DMS 273 (cell line): ENCODE measurements at regions not wholly inside any gene's neighbourhood (a gene's known extent, or its start where the extent isn't known, plus 50 kb on each side); places are given as distances from the start of the nearest gene placed in this dataset.

Source experiments
- DNase-seq: peaks from one replicate; lab custom pipeline; 2025; ENCODE audit not compliant: unreplicated experiment; lab: John Stamatoyannopoulos, UW

- no peak for DNase-seq
Observed at GRCh38 chr2:181114021-181114420, 133.6 kb downstream of the UBE2E3 start.

GRCh38 chr2:181116261-181116660 lies 135.9 kb downstream of the UBE2E3 start:
- DNase-seq = no peak

GRCh38 chr2:181117206-181117925 lies 137.0 kb downstream of the UBE2E3 start:
- peak; percentile 69 for DNase-seq

GRCh38 chr2:181120625-181121024 lies 140.2 kb downstream of the UBE2E3 start:
- no peak for DNase-seq

GRCh38 chr2:181121996-181122395 lies 141.6 kb downstream of the UBE2E3 start:
- DNase-seq = no peak

GRCh38 chr2:181122601-181123000 lies 142.2 kb downstream of the UBE2E3 start:
- no peak for DNase-seq

DNA sequence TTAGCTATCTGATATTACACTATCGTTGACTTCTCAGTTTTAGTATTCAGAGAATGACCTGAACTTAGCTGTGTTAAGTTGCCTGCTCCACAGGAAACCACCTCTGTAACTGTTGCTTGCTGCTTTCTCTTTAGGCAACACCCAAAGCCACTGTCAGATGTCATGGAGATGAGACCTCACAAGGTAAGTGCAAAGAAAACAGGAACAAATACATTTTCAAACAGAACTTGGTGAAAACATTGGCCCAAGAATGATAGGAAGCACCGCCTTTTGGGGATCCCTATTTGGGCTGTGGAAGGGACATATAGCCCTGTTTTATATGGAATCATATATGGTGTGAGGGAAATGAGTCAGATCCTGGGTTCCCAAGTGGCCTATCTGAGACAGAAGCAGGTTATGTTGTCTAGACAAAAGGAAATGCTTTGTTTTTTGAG lies 143.4 kb downstream of the UBE2E3 start:
- no peak for DNase-seq

DNA sequence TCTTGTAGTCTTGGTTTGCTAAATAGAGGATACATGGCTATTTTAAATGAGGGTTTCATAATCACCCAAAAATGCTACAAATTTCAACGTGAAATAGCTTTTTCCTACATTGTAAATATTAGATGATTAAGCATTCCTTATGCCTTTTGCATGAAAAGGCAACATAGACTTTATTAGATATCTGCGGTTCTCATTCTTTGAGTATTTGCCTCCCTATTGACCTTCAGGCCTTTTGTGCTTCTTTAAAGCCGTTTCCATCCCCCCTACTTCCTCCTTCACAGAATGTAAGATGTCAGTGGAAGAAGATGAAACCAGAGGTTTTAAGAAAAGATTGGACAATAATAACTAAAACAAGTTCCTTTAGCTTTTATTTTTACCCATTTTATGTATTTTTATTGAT lies 144.1 kb downstream of the UBE2E3 start:
- no peak for DNase-seq

DNA sequence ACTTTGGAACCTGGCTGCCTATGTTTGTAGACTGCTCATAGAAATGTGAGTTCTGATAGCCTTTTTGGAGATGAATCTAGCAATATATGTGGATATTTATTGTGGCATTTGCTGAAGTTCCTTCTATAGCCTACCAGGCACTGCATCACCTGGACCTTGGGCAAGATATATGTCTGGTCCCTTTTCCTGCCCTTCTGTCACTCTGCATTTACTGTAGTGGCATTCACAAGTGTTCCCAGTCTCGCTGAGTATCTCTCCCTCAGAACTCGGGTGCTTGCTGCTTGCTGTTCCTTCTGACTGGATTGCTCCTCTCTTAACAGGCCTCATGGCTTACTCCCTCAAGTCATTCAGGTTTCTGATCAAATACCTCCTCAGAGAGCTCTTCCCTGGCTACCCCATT lies 145.0 kb downstream of the UBE2E3 start:
- no peak for DNase-seq

GRCh38 chr2:181126311-181126868 lies 146.0 kb downstream of the UBE2E3 start:
- DNase-seq = no peak

DNA sequence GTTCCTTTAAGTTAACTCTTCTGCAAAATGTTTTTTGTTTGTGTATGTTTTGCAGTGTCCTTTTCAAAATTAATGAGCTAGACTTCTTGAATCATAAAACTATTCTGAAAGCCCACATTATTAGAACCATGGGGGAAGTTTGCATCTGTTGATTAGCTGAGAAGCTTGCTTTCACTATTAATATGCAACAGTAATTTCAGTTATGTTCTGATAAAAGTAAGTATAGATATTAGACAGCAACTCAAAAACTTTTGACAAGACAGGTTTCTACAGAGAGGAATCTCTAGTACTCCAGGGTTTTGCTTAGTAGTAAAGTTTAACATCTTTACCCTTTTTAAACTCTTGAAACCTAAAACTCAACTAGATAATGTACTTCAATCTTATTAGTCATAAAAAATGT lies 147.8 kb downstream of the UBE2E3 start:
- no peak for DNase-seq

GRCh38 chr2:181129364-181130056 lies 149.1 kb downstream of the UBE2E3 start:
- DNase-seq = no peak

DNA sequence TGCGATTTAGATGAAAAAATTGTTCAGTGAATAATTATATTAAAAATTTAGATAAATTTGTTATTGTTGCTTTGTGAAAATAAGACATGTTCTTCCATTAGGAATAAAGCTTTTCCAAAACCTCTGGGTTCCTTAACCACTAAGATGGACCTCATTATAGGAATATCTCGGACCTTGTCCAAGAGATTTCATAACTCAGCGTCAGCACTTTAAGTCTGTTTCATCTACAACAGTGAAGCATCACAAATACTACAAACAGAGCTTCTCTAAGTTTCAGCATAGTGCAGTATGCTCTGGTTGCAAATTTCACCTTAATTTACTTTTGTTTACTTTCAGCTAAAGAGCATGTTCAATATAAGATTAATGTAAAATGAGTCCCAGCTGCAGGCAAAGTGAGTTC lies 150.3 kb downstream of the UBE2E3 start:
- no peak for DNase-seq

DNA sequence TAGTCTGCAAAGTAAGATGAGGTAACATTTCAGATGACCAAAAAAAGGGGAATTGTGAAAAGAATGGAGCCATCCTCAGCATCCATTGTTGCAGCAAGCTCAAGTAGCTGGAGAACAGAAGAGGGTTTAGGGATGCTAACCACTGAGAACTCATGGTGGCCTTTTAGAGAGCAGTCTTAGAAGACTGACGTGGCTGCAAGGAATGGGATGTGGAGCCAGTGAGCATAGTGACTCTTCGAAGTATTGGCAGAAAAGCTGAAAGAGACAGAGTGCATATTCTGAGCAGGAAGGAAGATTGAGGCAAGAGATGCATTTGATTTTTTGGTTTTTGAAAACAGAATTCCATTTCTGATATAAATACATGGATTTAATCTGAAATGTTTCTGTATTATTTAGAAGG lies 151.2 kb downstream of the UBE2E3 start:
- no peak for DNase-seq

DNA sequence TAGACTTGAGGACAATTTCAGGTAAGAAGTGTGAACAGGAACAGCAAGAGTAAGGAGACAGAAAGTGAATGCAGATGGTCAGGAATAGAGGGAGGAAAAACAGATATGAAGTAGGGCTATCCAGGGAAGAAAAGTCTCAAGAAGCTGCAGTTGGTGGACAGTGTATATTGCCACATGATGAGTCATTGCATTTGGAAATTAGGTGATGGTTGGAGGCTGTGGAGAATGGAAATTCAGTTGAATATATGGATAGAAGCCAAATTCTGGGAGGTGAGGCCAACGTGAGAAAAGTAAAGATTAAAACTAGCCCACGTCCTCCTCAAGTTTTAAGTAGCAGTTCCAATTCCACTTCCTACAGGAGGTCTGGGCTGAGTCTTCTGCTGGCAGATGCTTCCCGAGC lies 158.4 kb downstream of the UBE2E3 start:
- peak; percentile 16 for DNase-seq

GRCh38 chr2:181139831-181140230 lies 159.4 kb downstream of the UBE2E3 start:
- DNase-seq = no peak

GRCh38 chr2:181140414-181140813 lies 160.0 kb downstream of the UBE2E3 start:
- peak; percentile 23 for DNase-seq

GRCh38 chr2:181140928-181141327 lies 160.5 kb downstream of the UBE2E3 start:
- DNase-seq = no peak

GRCh38 chr2:181141676-181142075 lies 161.3 kb downstream of the UBE2E3 start:
- DNase-seq = no peak

GRCh38 chr2:181142514-181142913 lies 162.1 kb downstream of the UBE2E3 start:
- no peak for DNase-seq

- no peak for DNase-seq
Observed at GRCh38 chr2:181143790-181144300, 163.4 kb downstream of the UBE2E3 start.

GRCh38 chr2:181145645-181146044 lies 165.2 kb downstream of the UBE2E3 start:
- no peak for DNase-seq
